Panc1 (cell line): ENCODE measurements at regions not wholly inside any gene's neighbourhood (a gene's known extent, or its start where the extent isn't known, plus 50 kb on each side); places are given as distances from the start of the nearest gene placed in this dataset.

Experiments
- POLR2AphosphoS5 ChIP-seq: IDR thresholded peaks from 2 replicates; pipeline ENCODE4 v1.6.1; 2012; ENCODE audit warnings: mild to moderate bottlenecking, low read depth, low read length, moderate library complexity
- REST ChIP-seq, 2 experiments: IDR thresholded peaks; 2 replicates each; pipeline ENCODE4 v1.6.1; 2011 to 2012; ENCODE audit warnings: low read depth in 2 of 2, control low read depth in 1 of 2, low read length in 1 of 2, mild to moderate bottlenecking in 1 of 2, moderate library complexity in 1 of 2; ENCODE audit not compliant: insufficient read depth in 1 of 2
- SIN3A ChIP-seq: IDR thresholded peaks from 2 replicates; pipeline ENCODE4 v1.6.1; 2012; ENCODE audit warnings: low read depth, mild to moderate bottlenecking, low read length, moderate library complexity, borderline replicate concordance; ENCODE audit not compliant: insufficient read depth
- TF ChIP-seq, protein P1 (sequence below): fragments of 450-650 bp; IDR thresholded peaks from 2 replicates; pipeline ENCODE4 v1.5.1; 2017; ENCODE audit warnings: mild to moderate bottlenecking

DNA sequence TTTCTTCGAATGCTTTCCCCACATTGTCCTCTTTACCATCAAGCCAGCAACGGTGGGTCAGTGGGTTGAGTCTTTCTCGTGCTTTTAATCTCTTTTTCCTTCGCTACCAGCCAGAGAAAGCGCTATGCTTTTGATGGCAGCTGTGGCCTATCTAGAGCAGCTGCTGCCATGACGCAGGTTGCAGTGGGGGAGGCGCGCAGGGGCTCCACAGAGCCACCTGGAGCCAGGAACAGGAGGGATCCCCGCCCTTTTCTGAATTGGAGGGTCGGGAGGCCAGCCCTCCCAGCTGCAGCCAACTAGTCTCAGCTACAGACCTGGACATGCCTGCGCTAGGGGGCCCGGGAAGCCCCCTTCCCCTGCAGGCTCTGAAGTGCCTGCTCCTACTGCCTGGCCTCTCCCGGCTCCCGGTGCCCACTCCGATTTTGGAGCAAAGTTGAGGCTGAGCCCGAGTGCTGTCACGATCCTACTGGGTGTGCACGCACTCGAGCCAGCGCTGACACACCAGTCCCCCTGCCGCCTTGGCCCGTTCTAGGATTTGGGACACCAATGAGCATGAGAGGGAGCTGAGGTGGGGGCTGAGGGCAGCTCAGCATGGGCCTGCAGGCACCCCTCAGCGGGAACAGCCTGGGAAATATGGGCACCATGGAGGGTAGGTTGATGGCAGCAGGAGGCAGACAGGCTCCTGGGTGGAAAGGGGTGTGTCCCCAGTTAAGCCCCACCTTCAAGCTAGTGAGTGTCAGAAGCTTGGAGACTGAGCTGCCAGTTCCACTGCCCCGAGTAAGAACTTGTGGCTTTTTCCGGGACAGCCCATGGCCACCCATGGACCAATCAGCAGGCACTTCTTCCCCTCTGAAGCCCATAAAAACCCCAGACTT lies 784.2 kb downstream of the SLC6A15 start:
- TF ChIP-seq, protein P1, sequence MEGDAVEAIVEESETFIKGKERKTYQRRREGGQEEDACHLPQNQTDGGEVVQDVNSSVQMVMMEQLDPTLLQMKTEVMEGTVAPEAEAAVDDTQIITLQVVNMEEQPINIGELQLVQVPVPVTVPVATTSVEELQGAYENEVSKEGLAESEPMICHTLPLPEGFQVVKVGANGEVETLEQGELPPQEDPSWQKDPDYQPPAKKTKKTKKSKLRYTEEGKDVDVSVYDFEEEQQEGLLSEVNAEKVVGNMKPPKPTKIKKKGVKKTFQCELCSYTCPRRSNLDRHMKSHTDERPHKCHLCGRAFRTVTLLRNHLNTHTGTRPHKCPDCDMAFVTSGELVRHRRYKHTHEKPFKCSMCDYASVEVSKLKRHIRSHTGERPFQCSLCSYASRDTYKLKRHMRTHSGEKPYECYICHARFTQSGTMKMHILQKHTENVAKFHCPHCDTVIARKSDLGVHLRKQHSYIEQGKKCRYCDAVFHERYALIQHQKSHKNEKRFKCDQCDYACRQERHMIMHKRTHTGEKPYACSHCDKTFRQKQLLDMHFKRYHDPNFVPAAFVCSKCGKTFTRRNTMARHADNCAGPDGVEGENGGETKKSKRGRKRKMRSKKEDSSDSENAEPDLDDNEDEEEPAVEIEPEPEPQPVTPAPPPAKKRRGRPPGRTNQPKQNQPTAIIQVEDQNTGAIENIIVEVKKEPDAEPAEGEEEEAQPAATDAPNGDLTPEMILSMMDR: no peak
- TF ChIP-seq POLR2AphosphoS5 (no peak), SIN3A (no peak), REST (IDR thresholded peaks at IDR 0.05; ENCODE audit: insufficient read depth in 1 of 2, low read depth in 2 of 2, low read length in 1 of 2) (no peak)
